NCI-H460 (cell line): ENCODE measurements at regions not wholly inside any gene's neighbourhood (a gene's known extent, or its start where the extent isn't known, plus 50 kb on each side); places are given as distances from the start of the nearest gene placed in this dataset.
"Not testable (repeated sequence)": the region's sequence is repeated elsewhere in the genome, so short reads cannot be mapped to it uniquely, and the experiment has no call there.

ENCODE experiments used
- DNase-seq: peaks from one replicate; pipeline ENCODE4 v3.0.0-alpha.2; 2016; ENCODE audit warnings: low read depth; ENCODE audit errors: extremely low read depth

GRCh38 chr1:90358448-90358847, 358.7 kb downstream of the BARHL2 start:
- no peak for DNase-seq

GRCh38 chr1:90357995-90358394, 359.1 kb downstream of the BARHL2 start:
- no peak for DNase-seq

GRCh38 chr1:90356991-90357390, 360.1 kb downstream of the BARHL2 start:
- no peak for DNase-seq

- DNase-seq: no peak
These were observed 361.0 kb downstream of the BARHL2 start for GRCh38 chr1:90356101-90356500.

GRCh38 chr1:90354704-90355103, 359.8 kb downstream of the ZNF326 start:
- no peak for DNase-seq

- no peak for DNase-seq
These were observed 356.1 kb downstream of the ZNF326 start for GRCh38 chr1:90351019-90351418.

GRCh38 chr1:90349510-90349909, 354.6 kb downstream of the ZNF326 start:
- DNase-seq: no peak

- no peak for DNase-seq
These were observed 354.0 kb downstream of the ZNF326 start for GRCh38 chr1:90348934-90349333.

- DNase-seq: not testable (repeated sequence)
These were observed 353.5 kb downstream of the ZNF326 start for GRCh38 chr1:90348459-90348858.

GRCh38 chr1:90347366-90347765, 352.5 kb downstream of the ZNF326 start:
- DNase-seq: no peak

GRCh38 chr1:90346757-90347156, 351.8 kb downstream of the ZNF326 start:
- DNase-seq: no peak

GRCh38 chr1:90346349-90346748, 351.4 kb downstream of the ZNF326 start:
- DNase-seq: no peak

- DNase-seq: no peak
These were observed 350.2 kb downstream of the ZNF326 start for GRCh38 chr1:90344963-90345730.

GRCh38 chr1:90341516-90341915, 346.6 kb downstream of the ZNF326 start:
- DNase-seq: no peak

GRCh38 chr1:90340606-90341005, 345.7 kb downstream of the ZNF326 start:
- DNase-seq: no peak

GRCh38 chr1:90339811-90340210, 344.9 kb downstream of the ZNF326 start:
- no peak for DNase-seq

- DNase-seq: no peak
These were observed 341.8 kb downstream of the ZNF326 start for GRCh38 chr1:90336552-90337324.

- no peak for DNase-seq
These were observed 340.6 kb downstream of the ZNF326 start for GRCh38 chr1:90335558-90335957.

GRCh38 chr1:90334137-90334536, 339.2 kb downstream of the ZNF326 start:
- no peak for DNase-seq

GRCh38 chr1:90325168-90325567, 330.3 kb downstream of the ZNF326 start:
- no peak for DNase-seq

- DNase-seq: no peak
These were observed 327.3 kb downstream of the ZNF326 start for GRCh38 chr1:90322186-90322585.

GRCh38 chr1:90319918-90320317, 325.0 kb downstream of the ZNF326 start:
- no peak for DNase-seq
